ENCODE measurements at regions not wholly inside any gene's neighbourhood (a gene's known extent, or its start where the extent isn't known, plus 50 kb on each side); places are given as distances from the start of the nearest gene placed in this dataset.
"Not testable (repeated sequence)": the region's sequence is repeated elsewhere in the genome, so short reads cannot be mapped to it uniquely, and the experiment has no call there.

GRCh38 chr6:150490586-150490985 lies 109.1 kb upstream of the PLEKHG1 start:
- intact Hi-C loops (cut with DNase I): no loop called here
- no peak overlapping the region for H3K27ac ChIP-seq
- ATAC-seq (no peak), DNase-seq (no peak)
- H3K4me1 ChIP-seq: no peaks in the 10 kb centered on the region
- no peaks in the 10 kb centered on the region for H3K9me3 ChIP-seq
- 87 to 89% (median 88%) methylated on average over 6 of the region's 6 CpGs for WGBS, 3 donors
- H3K4me3 ChIP-seq: no peak overlapping the region
- TF ChIP-seq CTCF (IDR thresholded peaks at IDR 0.05): no peak
- H3K27me3 ChIP-seq (ENCODE audit: insufficient read depth in 3 of 3, low read length in 2 of 3): no peaks in the 10 kb centered on the region
- no peaks in the 10 kb centered on the region for H3K36me3 ChIP-seq (ENCODE audit: insufficient read depth in 1 of 2, low read depth in 1 of 2)

GRCh38 chr6:150491131-150491810 lies 108.4 kb upstream of the PLEKHG1 start:
- no peak for TF ChIP-seq CTCF (IDR thresholded peaks at IDR 0.05)

GRCh38 chr6:150491811-150492172 lies 107.9 kb upstream of the PLEKHG1 start:
- 43 to 55% (median 43%) methylated on average over 2 of the region's 2 CpGs for WGBS, 3 donors
- intact Hi-C loops (cut with DNase I): no loop called here
- Histone ChIP-seq H3K27me3 (ENCODE audit: insufficient read depth in 3 of 3, low read length in 2 of 3) (no peaks in the 10 kb centered on the region), H3K36me3 (ENCODE audit: insufficient read depth in 1 of 2, low read depth in 1 of 2) (no peaks in the 10 kb centered on the region), H3K27ac (no peak overlapping the region), H3K4me1 (no peaks in the 10 kb centered on the region), H3K9me3 (no peaks in the 10 kb centered on the region), H3K4me3 (no peak overlapping the region)
- DNase-seq (no peak), ATAC-seq (no peak)
- TF ChIP-seq CTCF (IDR thresholded peaks at IDR 0.05): no peak

More at GRCh38 chr6:150491131-150491810, 108.4 kb upstream of the PLEKHG1 start:
- no peaks in the 10 kb centered on the region for H3K9me3 ChIP-seq
- ATAC-seq (no peak), DNase-seq (no peak)
- intact Hi-C loops (cut with DNase I): no loop called here
- H3K36me3 ChIP-seq (ENCODE audit: insufficient read depth in 1 of 2, low read depth in 1 of 2): no peaks in the 10 kb centered on the region
- no peaks in the 10 kb centered on the region for H3K4me1 ChIP-seq
- 61 to 74% (median 65%) methylated on average over 5 of the region's 5 CpGs for WGBS, 3 donors
- H3K27ac ChIP-seq: no peak overlapping the region
- no peak overlapping the region for H3K4me3 ChIP-seq
- H3K27me3 ChIP-seq (ENCODE audit: insufficient read depth in 3 of 3, low read length in 2 of 3): no peaks in the 10 kb centered on the region

- no peaks in the 10 kb centered on the region for H3K4me1 ChIP-seq
- no peaks in the 10 kb centered on the region for H3K9me3 ChIP-seq
- no peak for TF ChIP-seq CTCF (IDR thresholded peaks at IDR 0.05)
- no peaks in the 10 kb centered on the region for H3K27me3 ChIP-seq (ENCODE audit: insufficient read depth in 3 of 3, low read length in 2 of 3)
- ATAC-seq: no peak
- no peak overlapping the region for H3K4me3 ChIP-seq
- H3K36me3 ChIP-seq (ENCODE audit: insufficient read depth in 1 of 2, low read depth in 1 of 2): no peaks in the 10 kb centered on the region
- H3K27ac ChIP-seq: no peak overlapping the region
- intact Hi-C loops (cut with DNase I): no loop called here
- WGBS, 3 donors: 91 to 100% (median 93%) methylated on average over 2 of the region's 2 CpGs
- DNase-seq: no peak
Measured at GRCh38 chr6:150492507-150492906, 107.2 kb upstream of the PLEKHG1 start.

GRCh38 chr6:150492941-150493340 lies 106.7 kb upstream of the PLEKHG1 start:
- no peaks in the 10 kb centered on the region for H3K27me3 ChIP-seq (ENCODE audit: insufficient read depth in 3 of 3, low read length in 2 of 3)
- no peaks in the 10 kb centered on the region for H3K4me1 ChIP-seq
- no peaks in the 10 kb centered on the region for H3K36me3 ChIP-seq (ENCODE audit: insufficient read depth in 1 of 2, low read depth in 1 of 2)
- ATAC-seq (no peak), DNase-seq (no peak)
- no peak for TF ChIP-seq CTCF (IDR thresholded peaks at IDR 0.05)
- intact Hi-C loops (cut with DNase I): no loop called here
- 53 to 67% (median 66%) methylated on average over 7 of the region's 7 CpGs for WGBS, 3 donors
- H3K4me3 ChIP-seq: no peak overlapping the region
- H3K27ac ChIP-seq: no peak overlapping the region
- H3K9me3 ChIP-seq: no peaks in the 10 kb centered on the region

- DNase-seq; H3K36me3 ChIP-seq (ENCODE audit: insufficient read depth in 1 of 2, low read depth in 1 of 2); ATAC-seq; H3K27ac ChIP-seq; H3K4me3 ChIP-seq; H3K9me3 ChIP-seq; H3K27me3 ChIP-seq (ENCODE audit: insufficient read depth in 3 of 3, low read length in 2 of 3); intact Hi-C loops (cut with DNase I); H3K4me1 ChIP-seq: not testable (repeated sequence)
- 92 to 97% (median 94%) methylated on average over 2 of the region's 2 CpGs for WGBS, 3 donors
Measured at GRCh38 chr6:150493552-150493951, 106.1 kb upstream of the PLEKHG1 start.

All from psoas muscle (tissue), 7 donors.